Head of caudate nucleus (tissue), 42 donors: ENCODE measurements at regions not wholly inside any gene's neighbourhood (a gene's known extent, or its start where the extent isn't known, plus 50 kb on each side); places are given as distances from the start of the nearest gene placed in this dataset.
"Not testable (repeated sequence)": the region's sequence is repeated elsewhere in the genome, so short reads cannot be mapped to it uniquely, and the experiment has no call there.

Source experiments
- DNase-seq, 42 donors: peaks; one replicate each; pipeline versions ENCODE4 v3.0.0 to v3.0.0-alpha.2; 2020 to 2021; ENCODE audit warnings: mixed read lengths in 7 of 42
- intact Hi-C: fragments of 100-400 bp; cut with DNase I; formaldehyde crosslinking; loops from one replicate; pipeline ENCODE4 v1.15.0; 2022

DNA sequence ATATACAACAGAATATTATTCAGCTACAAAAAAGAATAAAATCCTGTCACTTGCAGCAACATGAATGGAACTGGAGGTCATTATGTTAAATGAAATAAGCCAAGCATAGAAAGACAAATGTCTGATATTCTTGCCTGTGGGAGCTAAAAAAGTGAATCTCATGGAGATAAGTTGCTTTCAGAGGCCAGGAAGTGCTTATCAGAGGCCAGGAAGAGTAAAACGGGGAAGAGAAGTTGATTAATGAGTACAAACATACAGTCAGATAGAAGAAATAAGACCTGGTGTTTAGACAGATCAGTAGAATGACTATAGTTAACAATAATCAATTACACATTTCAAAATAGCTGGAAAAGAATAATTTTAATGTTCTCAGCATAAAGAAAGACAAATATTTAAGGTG lies 54.4 kb upstream of the CPHXL start:
- intact Hi-C loops: no loop called here
- no peak for DNase-seq

DNA sequence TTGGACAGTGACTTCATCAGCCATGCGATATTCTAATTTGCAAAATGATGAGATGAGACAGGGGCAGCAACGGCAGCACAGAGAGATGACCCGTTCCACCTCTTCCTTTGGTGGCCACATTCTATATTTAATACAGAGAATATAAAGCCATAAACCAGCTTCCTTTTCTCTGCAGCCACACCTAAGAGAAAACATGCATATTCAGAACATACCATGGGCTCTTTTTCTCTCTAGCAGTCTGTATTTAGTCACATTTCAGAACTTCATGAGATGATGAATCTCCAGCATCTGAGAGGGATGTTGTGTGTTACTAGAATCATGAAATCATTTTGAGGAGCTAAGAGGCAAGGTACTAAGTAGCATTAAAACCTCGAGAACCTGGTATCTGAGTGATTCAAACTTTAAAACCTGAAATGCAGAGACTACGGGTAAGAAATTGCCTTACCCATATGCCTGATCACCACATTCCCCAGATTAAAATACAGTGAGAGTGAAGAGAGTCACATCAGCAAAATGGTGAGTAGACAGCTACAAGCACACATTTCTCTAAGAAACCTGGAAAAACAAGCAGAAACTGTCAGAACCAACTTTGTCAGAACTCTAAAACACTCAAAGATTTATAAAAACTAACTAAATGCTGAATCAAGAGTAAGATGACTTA lies 55.5 kb upstream of the CPHXL start:
- intact Hi-C loops: no loop called here

DNA sequence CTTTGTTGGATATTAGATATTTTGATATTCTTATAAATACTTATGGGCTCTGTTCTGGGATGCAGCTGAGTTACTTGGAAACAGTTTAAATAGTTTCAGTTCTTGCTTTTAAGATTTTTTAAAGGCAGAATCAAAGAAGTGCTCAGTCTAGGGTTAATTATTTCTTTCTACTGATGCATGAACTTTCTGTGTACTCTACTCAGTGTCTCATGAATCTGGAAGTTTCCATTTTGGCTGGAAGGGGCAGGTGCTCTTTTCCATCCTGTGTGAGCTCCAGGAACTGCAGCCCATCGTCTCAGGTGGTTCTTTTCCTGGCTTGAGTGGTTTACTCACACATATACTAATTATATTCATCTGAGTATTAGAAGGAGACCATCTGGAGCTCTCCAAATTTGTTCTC lies 61.1 kb upstream of the CPHXL start:
- no peak for DNase-seq
- intact Hi-C loops: no loop called here

More for the DNA sequence above, 55.5 kb upstream of the CPHXL start:
- DNase-seq: no peak

DNA sequence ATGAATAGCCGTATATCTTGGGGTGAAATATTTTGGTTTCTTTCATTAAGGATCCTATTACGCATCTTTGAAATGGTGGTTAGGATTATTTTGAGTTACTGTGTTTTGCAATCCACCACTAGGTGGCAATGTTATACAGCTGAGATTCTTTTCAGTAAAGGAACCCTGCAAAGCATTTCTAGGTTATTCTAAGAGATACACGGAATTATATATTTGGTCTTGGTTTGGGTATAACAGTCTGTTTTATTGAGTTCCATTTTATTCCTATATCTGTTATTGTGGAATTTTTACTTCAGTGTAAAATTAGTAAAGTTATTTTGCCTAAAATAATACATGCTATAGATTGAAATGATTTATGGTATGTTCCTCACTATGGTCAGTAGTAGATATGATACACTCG lies 62.9 kb upstream of the CPHXL start:
- intact Hi-C loops: no loop called here

DNA sequence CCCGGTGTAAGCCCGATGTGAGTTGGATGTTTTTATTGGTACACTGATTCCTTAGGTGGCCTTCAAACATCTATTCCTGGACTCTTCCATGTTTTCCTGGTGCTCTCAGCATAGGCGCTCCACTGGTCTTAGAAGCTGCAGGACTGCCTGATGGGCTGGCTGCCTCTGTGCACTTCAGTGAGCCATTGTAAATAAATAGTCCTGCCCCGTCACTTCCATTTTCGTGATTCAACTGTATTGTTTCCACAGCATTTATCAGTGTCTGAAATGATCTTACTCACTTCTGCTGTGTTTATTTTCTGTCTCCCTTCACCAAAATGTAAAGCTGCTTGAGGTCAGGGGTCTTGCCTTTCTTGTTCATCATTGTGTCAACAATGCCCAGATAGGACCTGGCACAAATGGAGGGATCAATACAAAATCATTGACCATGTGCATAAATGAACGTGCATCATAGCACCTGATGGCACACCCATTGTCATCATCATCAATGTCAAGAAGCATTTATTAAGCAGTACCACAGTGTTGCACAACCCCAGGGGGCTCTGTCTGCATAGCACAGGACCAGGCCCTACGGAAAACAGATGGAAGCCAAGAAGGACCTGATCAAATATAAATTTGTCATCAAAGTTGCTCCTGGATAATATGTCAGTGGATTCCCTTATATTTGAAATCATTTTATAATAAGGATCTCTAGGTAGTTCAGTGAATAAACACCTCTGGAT lies 66.6 kb upstream of the CPHXL start:
- no peak for DNase-seq
- intact Hi-C loops: no loop called here

More for the DNA sequence above, 62.9 kb upstream of the CPHXL start:
- peak in 9 of 42 donors; percentile 16 to 71 (median 44) for DNase-seq

DNA sequence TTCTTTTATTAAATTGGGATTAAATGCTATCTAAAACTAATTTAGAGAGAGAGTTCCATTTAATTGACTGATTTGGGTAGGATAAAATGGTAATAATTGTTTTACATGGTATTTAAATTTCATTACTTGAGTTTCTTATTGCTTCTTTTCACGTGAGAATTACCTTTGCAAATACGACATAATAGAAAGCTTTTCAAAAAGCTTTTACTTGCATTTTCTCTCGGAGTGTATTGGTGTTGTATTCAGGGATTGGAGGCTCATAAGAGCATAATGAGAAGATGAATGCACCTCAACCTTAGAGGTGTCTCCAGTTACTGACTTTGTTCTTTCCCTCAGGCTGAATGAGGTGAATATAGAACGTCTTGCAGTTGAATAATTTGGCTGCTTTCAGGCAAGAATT lies 67.4 kb upstream of the CPHXL start:
- DNase-seq: no peak
- intact Hi-C loops: no loop called here

DNA sequence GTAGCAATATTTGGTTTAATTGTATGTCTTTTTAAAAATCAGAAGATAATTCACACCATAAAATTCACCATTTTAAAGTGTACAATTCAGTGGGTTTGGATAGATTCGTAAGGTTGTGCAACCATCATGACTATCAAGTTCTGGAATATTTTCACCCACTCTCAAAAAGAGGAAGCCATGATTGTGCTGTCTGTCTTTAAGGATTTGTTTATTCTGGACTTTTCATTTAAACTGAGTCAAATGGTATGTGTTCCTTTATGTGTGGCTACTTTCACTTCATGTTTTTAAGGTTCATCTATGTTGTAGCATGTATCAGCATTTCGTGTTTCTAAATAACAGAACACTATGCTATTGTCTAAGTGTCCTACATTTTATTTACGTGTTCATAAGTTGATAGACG lies 68.1 kb upstream of the CPHXL start:
- intact Hi-C loops: no loop called here
- no peak for DNase-seq

DNA sequence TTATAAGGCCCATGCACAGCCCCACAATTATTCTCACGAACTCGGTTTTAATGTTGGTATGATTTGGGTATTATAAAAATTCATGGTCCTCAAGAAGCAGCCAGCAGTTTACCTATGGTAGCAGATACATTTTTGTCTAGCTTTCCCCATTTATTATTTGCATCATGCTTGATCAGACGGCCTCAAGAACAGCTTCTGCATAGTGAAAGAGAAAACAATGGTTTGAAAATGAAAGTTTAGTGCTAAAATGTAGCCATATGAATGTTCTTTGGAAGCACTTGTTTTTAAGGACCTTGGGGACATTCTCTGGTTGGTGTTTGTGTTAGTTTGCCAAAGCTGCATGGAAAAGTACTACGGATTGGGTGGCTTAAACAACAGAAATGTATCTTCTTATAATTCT lies 72.4 kb upstream of the CPHXL start:
- no peak for DNase-seq
- intact Hi-C loops: no loop called here

DNA sequence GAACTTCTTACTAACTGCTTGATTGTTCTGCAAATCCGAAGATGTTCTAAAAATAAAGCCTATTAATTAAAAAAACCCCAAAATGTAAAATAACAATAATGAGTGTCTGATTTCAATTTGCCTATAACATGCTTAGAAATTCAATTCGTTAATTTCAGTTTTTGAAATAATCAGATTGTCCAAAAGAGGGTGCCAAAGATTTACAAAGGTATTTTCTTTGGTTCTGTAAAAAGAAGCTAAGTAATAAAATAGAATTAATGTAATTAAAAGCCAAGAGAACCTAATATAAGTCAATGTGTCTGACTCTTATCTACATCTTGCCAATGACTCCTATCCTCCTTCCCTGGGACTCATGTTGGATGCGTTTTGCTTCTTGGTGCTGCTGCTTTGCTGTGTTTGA lies 75.0 kb upstream of the CPHXL start:
- DNase-seq: peak in 1 of 42 donors; percentile 6
- intact Hi-C loops: loop anchor here (10.0 kb wide), 1 partner anchor 853 kb away; no protein-coding TSS in a partner anchor

DNA sequence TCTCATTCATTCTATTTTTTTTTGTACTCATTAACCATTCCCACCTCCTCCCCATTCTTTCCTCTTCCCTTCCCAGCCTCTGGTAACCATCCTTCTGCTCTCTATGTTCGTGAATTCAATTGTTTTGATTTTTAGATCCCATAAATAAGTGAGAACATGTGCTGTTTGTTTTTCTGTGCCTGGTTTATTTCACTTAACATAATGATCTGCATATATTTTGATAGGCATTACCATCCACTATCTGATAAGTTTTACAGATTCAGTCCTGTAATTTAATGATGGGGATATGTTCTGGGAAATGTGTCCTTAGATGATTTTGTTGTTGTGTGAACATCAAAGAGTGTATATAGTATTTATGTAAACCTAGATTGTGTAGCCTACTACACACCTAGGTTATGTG lies 77.5 kb upstream of the CPHXL start:
- intact Hi-C loops: loop anchor here (10.0 kb wide), 1 partner anchor 851 kb away; no protein-coding TSS in a partner anchor
- DNase-seq: no peak

DNA sequence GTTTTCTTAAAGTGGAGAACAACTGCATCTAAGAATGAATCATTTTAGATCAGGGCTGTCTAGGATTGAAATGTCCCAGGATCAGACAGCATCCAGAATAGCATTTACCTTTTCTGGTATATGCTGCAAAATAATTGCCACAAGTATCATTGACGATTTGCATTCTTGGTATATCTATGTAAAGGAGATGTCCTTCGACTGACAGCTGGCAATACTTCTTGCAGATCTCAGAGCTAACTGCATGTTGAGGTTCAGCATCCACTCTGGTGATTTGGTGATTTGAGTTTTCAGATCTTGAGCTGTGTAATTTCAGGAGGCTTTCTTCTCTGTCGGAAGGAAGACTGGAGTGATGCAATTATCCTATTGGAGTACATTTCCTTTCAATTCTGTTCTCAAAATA lies 78.1 kb upstream of the CPHXL start:
- intact Hi-C loops: loop anchor here (10.0 kb wide), 1 partner anchor 850 kb away; no protein-coding TSS in a partner anchor
- no peak for DNase-seq

DNA sequence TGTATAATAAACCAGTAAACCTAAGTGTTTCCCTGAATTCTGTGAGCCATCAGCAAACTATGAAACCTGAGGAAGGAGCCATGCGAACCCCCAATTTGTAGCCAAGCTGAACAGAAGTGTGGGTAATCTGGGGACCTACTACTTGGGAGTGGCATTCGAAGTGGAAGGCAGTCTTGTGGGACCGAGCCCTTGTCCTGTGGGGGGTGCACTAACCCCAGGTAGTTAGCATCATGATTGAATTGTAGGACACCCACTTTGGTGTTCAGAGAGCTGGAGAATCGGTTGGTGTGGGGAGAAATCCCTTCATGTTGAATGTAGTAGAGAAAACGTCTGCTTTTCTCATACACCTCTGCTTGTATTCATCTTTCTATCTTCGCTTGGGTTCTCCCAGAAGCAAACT lies 79.7 kb upstream of the CPHXL start:
- intact Hi-C loops: loop anchor here (10.0 kb wide), 1 partner anchor 849 kb away; no protein-coding TSS in a partner anchor
- DNase-seq: peak in 7 of 42 donors; percentile 12 to 48 (median 20)

DNA sequence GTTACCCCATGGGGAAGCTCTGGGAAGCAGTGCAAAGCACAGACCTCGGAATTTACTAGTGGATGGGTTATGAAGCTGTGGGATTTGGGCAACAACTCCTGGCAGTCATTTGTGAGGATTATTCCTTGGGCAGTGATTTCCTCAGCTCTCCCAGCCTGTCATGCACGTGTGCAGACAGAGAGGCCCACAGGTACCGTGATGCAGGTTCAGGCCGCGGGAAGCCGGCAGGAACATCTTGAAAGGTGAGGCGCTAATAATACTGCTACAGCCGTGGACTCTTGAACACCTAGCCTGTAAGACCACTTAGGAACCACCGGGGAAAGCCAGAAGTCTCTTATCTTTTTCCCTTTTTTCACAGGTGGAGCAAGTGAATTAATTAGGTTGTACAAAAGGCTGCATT lies 80.2 kb upstream of the CPHXL start:
- intact Hi-C loops: loop anchor here (10.0 kb wide), 1 partner anchor 848 kb away; no protein-coding TSS in a partner anchor
- no peak for DNase-seq

DNA sequence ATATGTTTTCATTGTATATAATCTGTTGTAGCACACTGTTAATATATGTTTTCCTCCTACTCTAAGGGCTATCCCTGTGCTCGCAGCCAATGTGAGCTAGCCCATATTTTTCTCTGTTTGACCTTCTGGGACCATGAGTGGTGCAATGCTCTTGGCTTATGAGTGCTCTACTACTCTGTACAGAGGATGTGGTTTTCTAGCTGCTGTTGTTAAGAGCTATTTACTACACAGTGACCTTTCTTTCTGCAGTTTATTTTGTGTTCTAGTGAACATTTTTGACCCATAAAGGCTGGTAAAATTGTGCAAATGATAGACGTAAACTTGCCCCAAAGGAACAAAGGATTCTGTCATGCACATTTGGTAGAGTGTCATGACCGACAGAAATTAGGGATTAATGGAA lies 84.1 kb upstream of the CPHXL start:
- intact Hi-C loops: no loop called here
- DNase-seq: no peak

DNA sequence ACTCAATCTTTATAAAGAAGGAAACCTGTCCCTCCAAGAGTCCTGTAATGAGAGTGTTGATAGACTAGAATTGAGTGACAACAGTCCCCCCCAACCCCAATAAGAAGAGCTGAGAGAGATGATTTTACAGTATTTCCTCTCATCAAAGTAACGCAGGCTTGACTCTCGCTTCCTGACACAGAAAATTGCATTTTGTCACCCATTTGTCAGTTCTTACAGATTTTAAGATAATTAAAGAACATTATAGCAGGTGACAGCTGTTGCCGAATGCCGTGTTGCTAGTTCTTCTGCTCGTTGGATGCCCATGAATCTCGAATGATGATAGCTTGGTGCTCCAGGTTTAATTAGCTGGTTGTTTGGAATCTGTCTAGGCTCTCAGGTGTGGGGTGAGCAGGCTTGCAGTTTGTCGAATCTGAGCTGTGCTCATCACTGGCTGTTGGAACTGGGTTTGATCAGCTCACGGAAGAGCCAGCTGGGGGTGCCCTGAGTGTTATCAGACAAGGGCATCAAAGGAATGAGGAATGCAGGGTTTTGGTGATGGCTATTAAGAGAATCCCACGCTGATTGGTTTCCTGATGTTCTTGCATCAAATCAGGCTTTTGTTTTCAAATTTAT lies 84.8 kb upstream of the CPHXL start:
- intact Hi-C loops: no loop called here
- DNase-seq: peak in 20 of 42 donors; percentile 7 to 64 (median 24)

DNA sequence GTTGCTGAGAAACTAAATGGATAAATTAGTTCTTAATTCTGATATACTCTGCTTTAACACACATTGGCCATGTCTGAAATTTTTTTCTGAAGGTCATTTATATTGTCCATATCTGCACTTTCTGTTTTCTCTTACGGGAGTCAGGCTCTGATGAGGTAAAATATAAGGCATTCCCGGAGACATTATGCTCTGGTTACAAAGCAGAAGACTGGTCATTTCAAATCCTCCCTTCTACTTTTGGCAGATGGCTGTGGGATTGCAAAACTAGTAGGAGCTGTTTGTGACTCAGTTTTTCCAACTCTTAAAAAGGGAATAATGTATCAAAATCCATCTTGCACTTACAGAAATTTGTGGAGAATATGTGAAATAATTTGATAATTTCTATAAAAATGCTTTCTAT lies 92.2 kb upstream of the CPHXL start:
- no peak for DNase-seq
- intact Hi-C loops: no loop called here

DNA sequence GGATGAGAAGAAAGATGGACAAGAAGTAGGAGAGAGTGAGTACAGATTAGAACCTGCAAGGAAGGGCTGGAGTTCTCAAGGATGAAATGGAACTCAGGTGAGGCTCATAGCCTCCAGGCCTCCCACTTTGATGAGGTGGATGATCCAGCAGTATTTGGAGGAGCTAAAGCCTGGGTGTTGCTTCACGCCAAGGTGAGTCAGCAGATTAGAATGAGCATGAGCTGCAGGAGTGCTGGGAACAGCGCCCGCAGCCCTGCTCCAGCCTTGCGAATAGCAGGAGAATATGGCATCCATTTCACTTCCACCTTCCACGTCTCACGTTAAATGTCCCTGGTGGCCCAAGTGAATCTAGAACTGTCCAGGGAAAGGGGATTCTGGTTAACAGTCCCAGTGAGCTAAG lies 94.4 kb upstream of the CPHXL start:
- intact Hi-C loops: no loop called here
- DNase-seq: no peak

DNA sequence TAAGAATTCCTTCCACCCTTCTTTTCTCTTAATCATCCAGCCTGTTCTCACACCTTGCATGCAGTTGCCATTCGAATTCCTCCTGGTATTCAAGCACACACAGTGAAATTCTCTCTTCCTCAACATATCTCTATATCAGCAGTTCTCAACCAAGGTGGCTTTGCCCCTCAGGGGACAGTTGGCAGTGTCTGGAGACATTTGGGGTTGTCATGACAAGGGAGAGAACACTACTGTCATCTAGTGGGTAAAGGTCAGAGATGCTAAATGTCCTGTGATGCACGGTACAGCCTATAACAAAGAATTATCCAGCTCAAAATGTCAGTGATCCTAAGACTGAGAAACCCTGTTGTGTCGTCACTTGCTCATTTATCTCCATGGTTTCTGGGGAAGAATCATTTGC lies 94.8 kb upstream of the CPHXL start:
- intact Hi-C loops: no loop called here
- no peak for DNase-seq

DNA sequence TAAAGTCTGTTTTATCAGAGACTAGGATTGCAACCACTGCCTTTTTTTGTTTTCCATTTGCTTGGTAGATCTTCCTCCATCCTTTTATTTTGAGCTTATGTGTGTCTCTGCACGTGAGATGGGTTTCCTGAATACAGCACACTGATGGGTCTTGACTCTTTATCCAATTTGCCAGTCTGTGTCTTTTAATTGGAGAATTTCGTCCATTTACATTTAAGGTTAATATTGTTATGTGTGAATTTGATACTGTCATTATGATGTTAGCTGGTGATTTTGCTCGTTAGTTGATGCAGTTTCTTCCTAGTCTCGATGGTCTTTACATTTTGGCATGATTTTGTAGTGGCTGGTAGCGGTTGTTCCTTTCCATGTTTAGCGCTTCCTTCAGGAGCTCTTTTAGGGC lies 99.5 kb upstream of the CPHXL start:
- DNase-seq, intact Hi-C loops: not testable (repeated sequence)

DNA sequence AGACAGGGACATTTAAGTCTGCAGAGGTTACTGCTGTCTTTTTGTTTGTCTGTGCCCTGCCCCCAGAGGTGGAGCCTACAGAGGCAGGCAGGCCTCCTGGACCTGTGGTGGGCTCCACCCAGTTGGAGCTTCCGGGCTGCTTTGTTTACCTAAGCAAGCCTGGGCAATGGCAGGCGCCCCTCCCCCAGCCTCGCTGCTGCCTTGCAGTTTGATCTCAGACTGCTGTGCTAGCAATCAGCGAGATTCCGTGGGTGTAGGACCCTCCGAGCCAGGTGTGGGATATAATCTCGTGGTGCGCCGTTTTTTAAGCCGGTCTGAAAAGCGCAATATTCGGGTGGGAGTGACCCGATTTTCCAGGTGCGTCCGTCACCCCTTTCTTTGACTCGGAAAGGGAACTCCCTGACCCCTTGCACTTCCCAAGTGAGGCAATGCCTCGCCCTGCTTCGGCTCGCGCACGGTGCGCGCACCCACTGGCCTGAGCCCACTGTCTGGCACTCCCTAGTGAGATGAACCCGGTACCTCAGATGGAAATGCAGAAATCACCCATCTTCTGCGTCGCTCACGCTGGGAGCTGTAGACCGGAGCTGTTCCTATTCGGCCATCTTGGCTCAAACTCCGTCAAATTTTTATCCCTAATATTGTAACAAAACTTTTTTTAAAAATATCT lies 101.2 kb upstream of the CPHXL start:
- DNase-seq, intact Hi-C loops: not testable (repeated sequence)
